Esophagus squamous epithelium (tissue), 5 donors: ENCODE measurements at regions not wholly inside any gene's neighbourhood (a gene's known extent, or its start where the extent isn't known, plus 50 kb on each side); places are given as distances from the start of the nearest gene placed in this dataset.

Experiments used
- DNase-seq: peaks from one replicate; lab custom pipeline; 2025; lab: John Stamatoyannopoulos, UW
- H3K27ac ChIP-seq, 4 donors: fragments of 200-600 bp; sonication (generic); one replicate each; pipeline ENCODE4 v1.5.1; 2016 to 2019; ENCODE audit warnings: mild to moderate bottlenecking in 1 of 4
- H3K27me3 ChIP-seq, 4 donors: fragments of 200-600 bp; sonication (generic); 1 replicate in 3 of 4; 2 replicates in 1 of 4; pipeline versions ENCODE4 v1.5.1 to v1.6.0; 2017 to 2021; ENCODE audit warnings: antibody characterized with exemption in 1 of 4
- H3K36me3 ChIP-seq, 3 donors: fragments of 200-600 bp; sonication (generic); one replicate each; pipeline ENCODE4 v1.5.1; 2016 to 2019
- H3K4me1 ChIP-seq, 3 donors: fragments of 200-600 bp; sonication (generic); one replicate each; pipeline ENCODE4 v1.5.1; 2017 to 2019
- H3K4me3 ChIP-seq, 4 donors: fragments of 200-600 bp; sonication (generic); 1 replicate in 3 of 4; 2 replicates in 1 of 4; pipeline ENCODE4 v1.5.1; 2016 to 2019; ENCODE audit warnings: mild to moderate bottlenecking in 2 of 4, moderate library complexity in 1 of 4
- H3K9me3 ChIP-seq, 3 donors: fragments of 200-600 bp; sonication (generic); one replicate each; pipeline ENCODE4 v1.5.1; 2016 to 2019
- POLR2A ChIP-seq, 4 donors: fragments of 450-650 bp; IDR thresholded peaks; one replicate each; pipeline ENCODE4 v1.6.1; 2017; ENCODE audit warnings: antibody characterized with exemption in 4 of 4, mild to moderate bottlenecking in 4 of 4, moderate library complexity in 3 of 4
- WGBS, 2 donors: methylation state at CpG; one replicate each; pipeline ENCODE4 v1.1.5; 2018; 5-methylcytosine and 5-hydroxymethylcytosine counted together
- intact Hi-C: fragments of 100-400 bp; cut with DNase I; formaldehyde crosslinking; loops from one replicate; pipeline ENCODE4 v1.15.0; 2022
- TF ChIP-seq, protein P1 (sequence below), 6 experiments: fragments of 450-650 bp in 4 of 6; fragments of 200-600 bp in 2 of 6; sonication (generic) in 2 of 6; IDR thresholded peaks; one replicate each; pipeline ENCODE4 v1.5.1; 2016 to 2019; ENCODE audit warnings: antibody characterized with exemption in 6 of 6, mild to moderate bottlenecking in 4 of 6, moderate library complexity in 4 of 6
- donor health status: DM: yes; HTN: yes; CAD: no.

GRCh38 chr22:44599500-44600140 is 101.6 kb upstream of the RTL6 start:
- H3K36me3 ChIP-seq = no peaks in the 10 kb centered on the region
- no peak overlapping the region for H3K27ac ChIP-seq
- H3K4me3 ChIP-seq = no peak overlapping the region
- DNase-seq = no peak
- 58 to 59% methylated on average over 10 of the region's 11 CpGs for WGBS, 2 donors
- TF ChIP-seq, protein P1, sequence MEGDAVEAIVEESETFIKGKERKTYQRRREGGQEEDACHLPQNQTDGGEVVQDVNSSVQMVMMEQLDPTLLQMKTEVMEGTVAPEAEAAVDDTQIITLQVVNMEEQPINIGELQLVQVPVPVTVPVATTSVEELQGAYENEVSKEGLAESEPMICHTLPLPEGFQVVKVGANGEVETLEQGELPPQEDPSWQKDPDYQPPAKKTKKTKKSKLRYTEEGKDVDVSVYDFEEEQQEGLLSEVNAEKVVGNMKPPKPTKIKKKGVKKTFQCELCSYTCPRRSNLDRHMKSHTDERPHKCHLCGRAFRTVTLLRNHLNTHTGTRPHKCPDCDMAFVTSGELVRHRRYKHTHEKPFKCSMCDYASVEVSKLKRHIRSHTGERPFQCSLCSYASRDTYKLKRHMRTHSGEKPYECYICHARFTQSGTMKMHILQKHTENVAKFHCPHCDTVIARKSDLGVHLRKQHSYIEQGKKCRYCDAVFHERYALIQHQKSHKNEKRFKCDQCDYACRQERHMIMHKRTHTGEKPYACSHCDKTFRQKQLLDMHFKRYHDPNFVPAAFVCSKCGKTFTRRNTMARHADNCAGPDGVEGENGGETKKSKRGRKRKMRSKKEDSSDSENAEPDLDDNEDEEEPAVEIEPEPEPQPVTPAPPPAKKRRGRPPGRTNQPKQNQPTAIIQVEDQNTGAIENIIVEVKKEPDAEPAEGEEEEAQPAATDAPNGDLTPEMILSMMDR (IDR thresholded peaks at IDR 0.05) = no peak
- no peak for TF ChIP-seq POLR2A (IDR thresholded peaks at IDR 0.05)
- H3K27me3 ChIP-seq = peaks cover 0 to 56% (median 0%) of the 10 kb centered on the region in 4 donors
- intact Hi-C loops = no loop called here
- no peaks in the 10 kb centered on the region for H3K4me1 ChIP-seq
- H3K9me3 ChIP-seq = no peaks in the 10 kb centered on the region

GRCh38 chr22:44599084-44599483 is 101.1 kb upstream of the RTL6 start:
- intact Hi-C loops = no loop called here
- Histone ChIP-seq H3K4me1 (no peaks in the 10 kb centered on the region), H3K36me3 (no peaks in the 10 kb centered on the region), H3K27me3 (peaks cover 0 to 61% (median 0%) of the 10 kb centered on the region in 4 donors), H3K9me3 (no peaks in the 10 kb centered on the region), H3K4me3 (no peak overlapping the region), H3K27ac (no peak overlapping the region)
- no peak for DNase-seq
- TF ChIP-seq, protein P1 (IDR thresholded peaks at IDR 0.05) = no peak
- TF ChIP-seq POLR2A (IDR thresholded peaks at IDR 0.05) = no peak
- WGBS, 2 donors = 20 to 78% methylated on average over 1 to 6 of the region's 9 CpGs

DNA sequence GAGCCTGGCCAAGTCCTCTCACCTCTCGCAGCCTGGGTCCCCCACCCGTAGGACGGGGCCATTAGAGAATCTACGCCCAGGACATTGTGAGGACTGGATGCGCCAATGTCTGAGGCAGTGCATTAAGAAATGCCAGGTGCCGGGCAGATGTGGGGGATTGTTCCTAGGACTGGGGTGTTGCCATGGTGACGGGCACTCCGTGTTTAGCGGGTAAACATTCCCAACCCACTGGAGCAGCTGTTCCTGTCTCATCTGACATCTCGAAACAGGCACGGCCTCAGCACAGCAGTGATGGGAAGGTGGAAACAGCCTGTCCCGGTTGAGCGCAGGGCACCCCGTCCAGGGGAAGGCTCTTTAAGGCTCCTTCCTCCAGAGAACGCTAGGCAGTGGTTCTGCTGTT is 99.6 kb upstream of the RTL6 start:
- H3K4me1 ChIP-seq = no peaks in the 10 kb centered on the region
- H3K9me3 ChIP-seq = no peaks in the 10 kb centered on the region
- peaks cover 0 to 72% (median 0%) of the 10 kb centered on the region in 4 donors for H3K27me3 ChIP-seq
- no peak overlapping the region for H3K27ac ChIP-seq
- no peaks in the 10 kb centered on the region for H3K36me3 ChIP-seq
- DNase-seq = no peak
- no peak overlapping the region for H3K4me3 ChIP-seq
- no peak for TF ChIP-seq POLR2A (IDR thresholded peaks at IDR 0.05)
- TF ChIP-seq, protein P1 (IDR thresholded peaks at IDR 0.05) = no peak
- intact Hi-C loops = no loop called here
- WGBS, 2 donors = 69 to 80% methylated on average over 1 to 13 of the region's 15 CpGs

GRCh38 chr22:44596396-44597125 is 98.5 kb upstream of the RTL6 start:
- WGBS, 2 donors = 58 to 61% methylated on average over 4 to 5 of the region's 17 CpGs
- intact Hi-C loops = no loop called here
- TF ChIP-seq, protein P1 (IDR thresholded peaks at IDR 0.05) = no peak
- no peak for TF ChIP-seq POLR2A (IDR thresholded peaks at IDR 0.05)
- H3K36me3 ChIP-seq = no peaks in the 10 kb centered on the region
- no peak for DNase-seq
- H3K4me1 ChIP-seq = no peaks in the 10 kb centered on the region
- H3K4me3 ChIP-seq = no peak overlapping the region
- no peaks in the 10 kb centered on the region for H3K9me3 ChIP-seq
- no peak overlapping the region for H3K27ac ChIP-seq
- peaks cover 0 to 83% (median 0%) of the 10 kb centered on the region in 4 donors for H3K27me3 ChIP-seq

- no peak for DNase-seq
- peaks cover 0 to 87% (median 0%) of the 10 kb centered on the region in 4 donors for H3K27me3 ChIP-seq
- H3K27ac ChIP-seq = no peak overlapping the region
- intact Hi-C loops = no loop called here
- no peak for TF ChIP-seq POLR2A (IDR thresholded peaks at IDR 0.05)
- TF ChIP-seq, protein P1 (IDR thresholded peaks at IDR 0.05) = no peak
- no peaks in the 10 kb centered on the region for H3K36me3 ChIP-seq
- no peak overlapping the region for H3K4me3 ChIP-seq
- 44 to 47% methylated on average over 13 of the region's 21 CpGs for WGBS, 2 donors
- H3K4me1 ChIP-seq = no peaks in the 10 kb centered on the region
- no peaks in the 10 kb centered on the region for H3K9me3 ChIP-seq
Measured at GRCh38 chr22:44595841-44596341, 97.9 kb upstream of the RTL6 start.
